NCI-H146 treated with DMSO at 0.1 percent for 48 hours (cell line): ENCODE measurements at regions not wholly inside any gene's neighbourhood (a gene's known extent, or its start where the extent isn't known, plus 50 kb on each side); places are given as distances from the start of the nearest gene placed in this dataset.
"Not testable (repeated sequence)": the region's sequence is repeated elsewhere in the genome, so short reads cannot be mapped to it uniquely, and the experiment has no call there.

ENCODE experiments used
- DNase-seq: peaks from one replicate; lab custom pipeline; 2025; ENCODE audit not compliant: unreplicated experiment; lab: John Stamatoyannopoulos, UW

- no peak for DNase-seq
These were observed 262.5 kb downstream of the KCNJ3 start for GRCh38 chr2:154960802-154961583.

- DNase-seq, result peak; percentile 15
These were observed 254.0 kb downstream of the KCNJ3 start for GRCh38 chr2:154952346-154952980.

- not testable (repeated sequence) for DNase-seq
These were observed 248.9 kb downstream of the KCNJ3 start for GRCh38 chr2:154947416-154947815.

GRCh38 chr2:154945984-154946383, 247.5 kb downstream of the KCNJ3 start:
- DNase-seq, result no peak

- no peak for DNase-seq
These were observed 242.9 kb downstream of the KCNJ3 start for GRCh38 chr2:154941379-154941778.

GRCh38 chr2:154934213-154934612, 235.7 kb downstream of the KCNJ3 start:
- no peak for DNase-seq

- DNase-seq, result no peak
These were observed 226.0 kb downstream of the KCNJ3 start for GRCh38 chr2:154924531-154924930.

GRCh38 chr2:154914561-154914960, 216.1 kb downstream of the KCNJ3 start:
- DNase-seq, result no peak

- peak; percentile 85 for DNase-seq
These were observed 213.7 kb downstream of the KCNJ3 start for GRCh38 chr2:154912215-154912614.

- peak; percentile 84 for DNase-seq
These were observed 213.2 kb downstream of the KCNJ3 start for GRCh38 chr2:154911729-154912128.

- no peak for DNase-seq
These were observed 212.2 kb downstream of the KCNJ3 start for GRCh38 chr2:154910701-154911100.

GRCh38 chr2:154908327-154908726, 209.8 kb downstream of the KCNJ3 start:
- DNase-seq, result no peak
